GM12878 (cell line): ENCODE measurements at regions not wholly inside any gene's neighbourhood (a gene's known extent, or its start where the extent isn't known, plus 50 kb on each side); places are given as distances from the start of the nearest gene placed in this dataset.

Experiments used
- ATAC-seq: fragments of 200-7000 bp; cut with Tn5 transposase; 3 replicates; pipeline ENCODE4 v1.9.1; 2020; ENCODE audit warnings: mild to moderate bottlenecking, moderate library complexity
- BruUV-seq: library from RNA; stranded (reverse); fragments of 400-500 nt; replicated peaks from 2 replicates; lab custom pipeline; 2021; lab: Mats Ljungman, UMichigan
- CTCF ChIA-PET: fragments of 300-600 bp; sonication (Branson Sonifier 250); formaldehyde crosslinking; extraction: SDS; loops from one replicate; lab custom pipeline; 2021; ENCODE audit warnings: inconsistent platforms; lab: Yijun Ruan, JAX
- POLR2A ChIA-PET: fragments of 350-600 bp; formaldehyde crosslinking; extraction: SDS; loops from one replicate; lab custom pipeline; 2021; ENCODE audit warnings: inconsistent platforms; lab: Charles Lee
- RAD21 ChIA-PET: fragments of 300-600 bp; sonication (Branson Sonifier 250); formaldehyde crosslinking; loops from one replicate; lab custom pipeline; 2023; ENCODE audit warnings: antibody characterized with exemption; ENCODE audit not compliant: unreplicated experiment; lab: Charles Lee
- SMC1A ChIA-PET: fragments of 300-600 bp; sonication (Branson Sonifier 250); formaldehyde crosslinking; loops from one replicate; lab custom pipeline; 2023; ENCODE audit not compliant: unreplicated experiment, uncharacterized antibody; lab: Charles Lee
- DNase-seq: peaks from one replicate; pipeline ENCODE4 v3.0.0-alpha.2; 2011; ENCODE audit warnings: low read depth, low spot score
- FAIRE-seq: peaks from 3 replicates; lab custom pipeline; 2011; peaks lifted over from hg19 to GRCh38; lab: Jason Lieb, UNC
- H2AFZ ChIP-seq: 2 replicates; pipeline ENCODE4 v1.6.0; 2011; ENCODE audit warnings: low read depth, low read length, control low read depth; ENCODE audit not compliant: control insufficient read depth
- H3K27ac ChIP-seq: 2 replicates; pipeline ENCODE4 v1.5.1; 2011; ENCODE audit warnings: control low read depth; ENCODE audit not compliant: control insufficient read depth, insufficient read depth
- H3K27me3 ChIP-seq, 2 experiments: replicated peaks in 1 of 2; 2 replicates each; pipeline versions ENCODE4 v1.6.0 to v1.6.1; 2011; ENCODE audit warnings: low read length in 1 of 2; ENCODE audit not compliant: control insufficient read depth in 2 of 2, insufficient read depth in 2 of 2
- H3K36me3 ChIP-seq, 2 experiments: 2 replicates each; pipeline ENCODE4 v1.5.1; 2011; ENCODE audit warnings: low read length in 1 of 2; ENCODE audit not compliant: control insufficient read depth in 2 of 2, insufficient read depth in 2 of 2
- H3K4me1 ChIP-seq: 2 replicates; pipeline ENCODE4 v1.6.1; 2011; ENCODE audit warnings: mild to moderate bottlenecking, low read length, moderate library complexity, mixed read lengths; ENCODE audit not compliant: control insufficient read depth, insufficient read depth
- H3K4me2 ChIP-seq: 2 replicates; pipeline ENCODE4 v1.6.0; 2011; ENCODE audit warnings: control low read depth; ENCODE audit not compliant: control insufficient read depth, insufficient read depth
- H3K4me3 ChIP-seq: fragments of 200-600 bp; sonication (generic); 2 replicates; pipeline ENCODE4 v1.5.1; 2016
- H3K79me2 ChIP-seq: 2 replicates; pipeline ENCODE4 v1.6.0; 2011; ENCODE audit warnings: low read length; ENCODE audit not compliant: control insufficient read depth, insufficient read depth
- H3K9ac ChIP-seq: 2 replicates; pipeline ENCODE4 v1.8.0; 2011; ENCODE audit warnings: low read length, control low read depth, mixed read lengths; ENCODE audit not compliant: control insufficient read depth, insufficient read depth
- H3K9me3 ChIP-seq: replicated peaks from 3 replicates; pipeline ENCODE4 v1.5.1; 2011; ENCODE audit warnings: mild to moderate bottlenecking, low read length; ENCODE audit not compliant: control insufficient read depth, insufficient read depth
- H4K20me1 ChIP-seq: 2 replicates; pipeline ENCODE4 v1.6.0; 2011; ENCODE audit not compliant: control insufficient read depth, insufficient read depth
- BHLHE40 ChIP-seq, 2 experiments: fragments of 450-650 bp in 1 of 2; IDR thresholded peaks; 2 replicates each; pipeline ENCODE4 v1.6.1; 2011 to 2017; ENCODE audit warnings: low read depth in 2 of 2, borderline replicate concordance in 1 of 2, improper control_type of control experiment in 1 of 2, low read length in 1 of 2, mild to moderate bottlenecking in 1 of 2
- CHD2 ChIP-seq: IDR thresholded peaks from 2 replicates; pipeline ENCODE4 v1.6.1; 2011; ENCODE audit warnings: low read depth, low read length, improper control_type of control experiment, borderline replicate concordance
- HDAC2 ChIP-seq: fragments of 200-600 bp; sonication (generic); IDR thresholded peaks from 2 replicates; pipeline ENCODE4 v1.6.1; 2017
- IKZF2 ChIP-seq, 2 experiments: fragments of 450-650 bp; IDR thresholded peaks; 2 replicates each; pipeline ENCODE4 v1.6.1; 2017; ENCODE audit warnings: mild to moderate bottlenecking in 2 of 2, moderate library complexity in 2 of 2
- MEF2B ChIP-seq: fragments of 450-650 bp; IDR thresholded peaks from 2 replicates; pipeline ENCODE4 v1.6.1; 2018; ENCODE audit warnings: mild to moderate bottlenecking, moderate library complexity; ENCODE audit not compliant: partially characterized antibody, poor library complexity, severe bottlenecking
- RUNX3 ChIP-seq: IDR thresholded peaks from 2 replicates; pipeline ENCODE4 v1.6.1; 2012; ENCODE audit warnings: low read length, inconsistent platforms
- WGBS: methylation state at CpG from one replicate; pipeline ENCODE4 v1.1.6; 2016; ENCODE audit warnings: low lambda C conversion rate; ENCODE audit not compliant: insufficient replicate concordance, insufficient coverage; ENCODE audit errors: missing lambda C conversion rate; 5-methylcytosine and 5-hydroxymethylcytosine counted together
- in situ Hi-C: fragments of 300-500 bp; cut with MboI; formaldehyde crosslinking; loops from 9 replicates; pipeline ENCODE4 v1.14.3; 2018; ENCODE audit warnings: mixed read lengths
- intact Hi-C: fragments of 100-400 bp; cut with micrococcal nuclease; formaldehyde crosslinking; loops from one replicate; pipeline ENCODE4 v1.14.2; 2022; ENCODE audit not compliant: unreplicated experiment
- TF ChIP-seq, protein P1 (sequence below): fragments of 450-650 bp; IDR thresholded peaks from 2 replicates; pipeline ENCODE4 v1.6.1; 2017; ENCODE audit warnings: low read depth, mild to moderate bottlenecking, moderate library complexity

DNA sequence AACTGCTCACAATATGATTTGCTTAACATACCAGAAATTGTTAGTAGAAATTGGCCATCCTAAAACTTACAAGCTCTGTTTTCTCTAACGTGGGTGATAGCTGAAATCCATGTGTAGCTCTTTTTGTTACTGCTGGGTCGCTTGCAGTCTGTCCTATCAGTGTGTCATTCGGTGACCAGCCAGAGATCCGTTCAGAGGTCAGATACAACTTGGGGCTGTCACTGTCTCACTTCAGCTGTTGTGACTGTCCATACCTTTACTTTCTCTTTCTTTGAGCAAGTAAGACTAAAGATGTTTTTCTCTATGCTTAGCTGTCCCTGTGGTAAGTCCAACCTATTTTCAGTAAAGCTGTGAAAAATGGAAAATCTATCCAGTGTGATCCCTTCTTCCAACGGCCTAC is 282.9 kb upstream of the KCNH7 start:
- Histone ChIP-seq H3K36me3 (no peaks in the 10 kb centered on the region), H3K27ac (no peak overlapping the region), H3K9me3 (no peaks in the 10 kb centered on the region), H3K4me3 (no peak overlapping the region), H3K4me2 (no peak overlapping the region), H3K79me2 (no peaks in the 10 kb centered on the region), H3K4me1 (no peaks in the 10 kb centered on the region), H3K27me3 (no peaks in the 10 kb centered on the region), H4K20me1 (no peaks in the 10 kb centered on the region), H3K9ac (no peak overlapping the region), H2AFZ (no peak overlapping the region)
- in situ Hi-C loops: no loop called here
- WGBS: 1% methylated on average over 5 of the region's 5 CpGs
- DNase-seq (no peak), ATAC-seq (0 out of 3 replicates have a peak, but pooled peaks have one; percentile 21), FAIRE-seq (no peak)
- ChIA-PET RAD21 (no interaction called here), CTCF (interaction anchor here (0.8 to 0.9 kb wide), 2 partner anchors 12 to 13 kb away, joined by 3 read pairs; no protein-coding TSS in a partner anchor), SMC1A (interaction anchor here (0.9 to 1.7 kb wide), 4 partner anchors 9 to 22 kb away, joined by 4 to 5 read pairs (median 4); no protein-coding TSS in a partner anchor), POLR2A (no interaction called here)
- BruUV-seq: no TSS peak
- TF ChIP-seq, protein P1, sequence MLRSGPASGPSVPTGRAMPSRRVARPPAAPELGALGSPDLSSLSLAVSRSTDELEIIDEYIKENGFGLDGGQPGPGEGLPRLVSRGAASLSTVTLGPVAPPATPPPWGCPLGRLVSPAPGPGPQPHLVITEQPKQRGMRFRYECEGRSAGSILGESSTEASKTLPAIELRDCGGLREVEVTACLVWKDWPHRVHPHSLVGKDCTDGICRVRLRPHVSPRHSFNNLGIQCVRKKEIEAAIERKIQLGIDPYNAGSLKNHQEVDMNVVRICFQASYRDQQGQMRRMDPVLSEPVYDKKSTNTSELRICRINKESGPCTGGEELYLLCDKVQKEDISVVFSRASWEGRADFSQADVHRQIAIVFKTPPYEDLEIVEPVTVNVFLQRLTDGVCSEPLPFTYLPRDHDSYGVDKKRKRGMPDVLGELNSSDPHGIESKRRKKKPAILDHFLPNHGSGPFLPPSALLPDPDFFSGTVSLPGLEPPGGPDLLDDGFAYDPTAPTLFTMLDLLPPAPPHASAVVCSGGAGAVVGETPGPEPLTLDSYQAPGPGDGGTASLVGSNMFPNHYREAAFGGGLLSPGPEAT: no peak
- TF ChIP-seq HDAC2 (no peak), BHLHE40 (IDR thresholded peaks at IDR 0.05; ENCODE audit: borderline replicate concordance in 1 of 2, low read depth in 2 of 2, low read length in 1 of 2) (no peak), IKZF2 (IDR thresholded peaks at IDR 0.05) (no peak), MEF2B (no peak), RUNX3 (no peak), CHD2 (no peak)
- intact Hi-C loops: no loop called here
